IPS DF 4.7 (cell line): ENCODE measurements at regions not wholly inside any gene's neighbourhood (a gene's known extent, or its start where the extent isn't known, plus 50 kb on each side); places are given as distances from the start of the nearest gene placed in this dataset.
"Not testable (repeated sequence)": the region's sequence is repeated elsewhere in the genome, so short reads cannot be mapped to it uniquely, and the experiment has no call there.

ENCODE experiments used
- DNase-seq: peaks from one replicate; pipeline ENCODE4 v3.0.0-alpha.2; 2013; ENCODE audit warnings: low spot score; ENCODE audit errors: extremely low read depth

DNA sequence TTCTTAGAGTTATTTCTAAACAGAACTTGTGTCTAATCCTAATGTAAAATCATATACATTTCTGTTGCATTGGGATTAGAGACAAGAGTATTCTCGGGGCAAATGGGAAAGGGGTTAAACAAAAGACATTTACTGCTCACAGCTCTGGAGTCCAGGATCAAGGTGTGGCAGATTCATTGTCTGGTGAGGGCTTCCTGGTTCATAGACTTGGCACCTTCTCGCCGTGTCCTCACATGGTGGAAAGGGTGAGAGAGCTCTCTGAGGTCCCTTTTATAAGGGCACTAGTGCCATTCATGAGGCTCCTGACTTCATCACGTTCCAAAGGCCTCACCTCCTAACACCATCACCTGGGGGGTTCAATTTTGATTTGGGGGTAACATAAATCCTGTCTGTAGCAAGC lies 90.3 kb upstream of the PRKX start:
- DNase-seq = no peak

DNA sequence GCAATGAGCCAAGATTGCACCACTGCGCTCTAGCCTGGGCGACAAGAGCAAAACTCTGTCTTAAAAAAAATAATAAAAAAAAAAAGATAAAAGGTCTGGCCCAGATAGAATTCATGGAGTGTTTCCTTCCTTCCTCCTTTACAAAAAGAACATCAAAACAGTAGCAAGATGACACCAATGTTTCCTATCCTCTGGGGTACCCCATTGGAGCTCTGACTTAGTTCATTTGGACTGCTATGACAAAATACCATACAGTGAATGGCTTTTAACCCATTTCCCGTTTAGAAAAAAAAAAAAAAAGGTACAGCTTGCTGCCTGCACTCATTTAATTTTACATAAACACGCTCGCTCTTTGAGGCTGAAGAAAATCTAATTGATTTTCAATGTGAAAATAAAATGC lies 89.9 kb upstream of the PRKX start:
- DNase-seq = no peak

DNA sequence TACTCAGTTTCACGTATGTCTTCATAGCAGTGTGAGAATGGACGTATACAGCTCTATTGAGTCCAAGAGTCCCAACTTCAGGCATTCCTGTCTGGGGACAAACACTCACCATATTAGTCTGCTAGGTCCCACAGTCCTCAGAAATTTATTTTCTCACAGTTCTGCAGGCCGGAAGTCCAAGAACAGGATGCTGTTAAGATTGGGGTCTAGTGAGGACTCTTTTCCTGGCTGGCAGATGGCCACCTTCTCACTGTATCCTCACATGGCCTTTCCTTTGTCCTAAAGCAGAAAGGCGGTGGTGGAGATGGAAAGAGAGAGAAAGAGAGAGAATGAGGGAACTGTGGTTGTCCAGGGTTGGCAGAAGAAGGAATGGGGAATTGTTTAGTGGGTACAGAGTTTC lies 82.0 kb upstream of the PRKX start:
- not testable (repeated sequence) for DNase-seq

DNA sequence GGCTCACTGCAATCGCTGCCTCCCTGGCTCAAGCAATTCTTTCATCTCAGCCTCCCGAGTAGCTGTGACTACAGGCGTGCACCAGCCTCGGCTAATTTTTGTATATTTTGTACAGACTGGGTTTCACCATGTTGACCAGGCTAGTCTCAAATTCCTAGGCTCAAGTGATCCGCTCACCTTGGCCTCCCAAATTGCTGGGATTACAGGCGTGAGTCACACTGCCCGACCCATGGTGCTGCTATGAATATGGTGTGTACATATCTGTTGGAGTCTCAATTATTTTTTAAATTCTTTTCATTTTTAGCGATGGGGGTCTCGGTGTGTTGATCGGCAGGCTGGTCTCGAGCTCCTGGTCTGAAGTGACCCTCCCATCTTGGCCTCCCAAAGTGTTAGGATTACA lies 78.0 kb upstream of the PRKX start:
- DNase-seq = no peak

DNA sequence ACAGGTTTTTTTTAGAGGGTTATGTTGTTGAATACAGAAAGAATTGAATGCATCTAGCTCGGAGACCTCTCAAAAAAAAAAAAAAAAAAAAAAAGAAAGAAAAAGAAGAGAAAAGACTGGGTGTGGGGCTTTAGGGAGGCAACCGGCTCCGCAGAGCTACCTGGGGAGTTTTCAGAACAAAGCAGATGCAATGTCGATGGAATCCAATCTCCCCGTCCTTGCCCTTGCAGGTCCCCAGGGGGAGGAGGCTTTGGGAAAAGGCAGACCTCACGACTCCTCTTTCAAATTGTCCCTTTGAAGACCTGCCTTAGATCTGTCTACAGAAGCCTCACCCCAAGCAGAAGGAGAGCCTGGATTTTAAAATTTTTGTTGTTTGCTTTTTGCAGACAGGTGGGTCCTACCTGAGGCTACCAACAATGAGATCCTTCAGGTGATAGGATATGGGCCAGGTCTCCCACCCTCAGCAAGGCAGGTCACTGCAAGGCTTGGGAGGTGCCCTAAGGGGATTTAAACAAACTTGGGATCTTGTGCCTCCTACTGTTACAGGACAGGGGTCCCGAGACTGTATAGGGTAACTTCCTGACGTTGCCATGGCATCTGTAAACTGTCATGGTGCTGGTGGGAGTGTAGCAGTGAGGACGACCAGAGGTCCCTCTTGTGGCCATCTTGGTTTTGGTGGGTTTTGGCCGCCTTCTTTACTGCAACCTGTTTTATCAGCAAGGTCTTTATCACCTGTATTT lies 75.2 kb upstream of the PRKX start:
- DNase-seq = no peak

DNA sequence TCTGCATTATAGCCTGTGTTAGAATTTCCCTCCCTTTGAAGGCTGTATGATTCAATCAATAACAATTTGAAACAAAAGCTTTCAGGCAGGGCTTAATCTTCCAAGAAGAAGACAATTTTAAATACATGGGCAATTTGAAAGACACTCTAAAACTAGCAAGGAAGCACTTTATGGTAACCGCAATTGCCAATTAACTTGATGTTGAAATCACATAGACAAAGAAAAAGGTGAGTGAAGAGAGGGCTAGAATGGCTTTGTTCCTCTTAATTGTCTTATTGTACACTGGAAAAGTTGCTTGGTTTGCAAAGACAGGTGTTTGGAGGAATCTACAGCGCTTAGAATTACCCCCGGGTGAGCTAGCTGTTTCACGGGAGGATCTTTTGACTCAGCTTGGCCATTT lies 74.4 kb upstream of the PRKX start:
- no peak for DNase-seq

DNA sequence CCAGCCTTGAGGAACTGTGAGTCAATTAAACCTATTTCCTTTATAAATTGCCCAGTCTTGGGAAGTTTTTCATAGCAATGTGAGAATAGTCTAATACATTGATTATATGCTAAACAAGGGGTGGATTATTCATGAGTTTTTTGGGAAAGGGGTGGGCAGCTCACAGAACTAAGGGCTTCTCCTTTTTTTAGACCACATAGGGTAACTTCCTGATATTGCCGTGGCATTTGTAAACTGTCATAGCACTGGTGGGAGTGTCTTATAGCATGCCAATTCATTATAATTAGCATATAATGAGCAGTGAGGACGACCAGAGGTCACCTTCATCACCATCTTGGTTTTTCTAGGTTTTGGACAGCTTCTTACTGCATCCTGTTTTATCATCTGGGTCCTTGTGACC lies 72.4 kb upstream of the PRKX start:
- DNase-seq = not testable (repeated sequence)

DNA sequence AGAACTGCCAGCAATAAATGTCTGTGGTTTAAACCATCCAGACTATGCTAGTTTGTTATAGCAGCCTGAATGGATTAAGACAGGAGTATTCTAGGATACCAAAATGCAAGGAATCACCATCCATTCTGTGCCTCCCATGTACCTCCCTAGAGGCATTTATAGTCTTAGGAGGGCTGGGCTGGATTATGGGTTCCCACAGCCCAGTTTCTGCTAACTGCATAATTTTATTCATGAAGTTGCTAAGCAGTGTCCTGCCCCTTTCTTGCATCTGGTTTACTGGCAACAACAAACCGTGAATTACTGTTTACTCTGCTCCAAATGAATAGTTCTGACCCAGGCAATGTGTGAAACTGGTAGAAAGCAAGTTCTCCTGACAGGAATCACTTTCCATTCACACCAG lies 67.1 kb upstream of the PRKX start:
- DNase-seq = no peak

DNA sequence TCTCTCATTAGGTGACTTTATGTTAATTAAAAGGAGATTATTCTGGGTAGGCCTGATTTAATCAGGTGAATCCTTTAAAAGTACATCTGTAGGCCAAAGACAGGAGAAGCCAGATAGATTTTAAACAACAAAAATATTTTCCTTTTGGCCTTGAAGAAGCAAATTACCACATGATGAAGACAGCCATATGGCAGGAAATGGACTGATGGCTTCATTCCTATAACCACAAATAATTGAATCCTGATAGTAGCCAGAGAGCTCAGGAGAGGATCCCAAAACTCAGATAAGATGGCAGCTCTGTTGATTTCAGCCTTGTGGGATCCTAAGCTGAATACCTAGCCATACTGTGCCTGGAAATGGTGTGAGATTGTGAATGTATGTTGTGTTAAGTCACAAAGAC lies 66.1 kb upstream of the PRKX start:
- no peak for DNase-seq

DNA sequence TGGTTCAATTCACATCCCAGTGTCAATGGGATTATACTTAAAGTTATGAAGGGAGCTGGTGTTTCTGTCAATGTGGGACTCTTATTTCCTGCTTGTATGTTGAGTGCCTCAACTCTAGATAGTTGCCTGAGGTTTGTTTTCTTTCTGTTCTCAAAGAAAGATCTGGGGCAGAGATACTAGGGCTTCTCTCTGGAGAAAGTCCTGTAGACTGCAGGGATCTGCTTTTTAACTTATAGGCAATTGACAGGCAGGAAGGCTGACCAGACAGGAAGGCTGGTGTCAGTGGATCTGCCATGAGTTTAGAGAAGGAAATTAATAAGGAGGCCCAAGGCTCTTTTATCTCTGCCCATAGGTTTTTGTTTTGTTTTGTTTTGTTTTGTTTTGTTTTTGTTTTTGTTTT lies 64.0 kb upstream of the PRKX start:
- no peak for DNase-seq

DNA sequence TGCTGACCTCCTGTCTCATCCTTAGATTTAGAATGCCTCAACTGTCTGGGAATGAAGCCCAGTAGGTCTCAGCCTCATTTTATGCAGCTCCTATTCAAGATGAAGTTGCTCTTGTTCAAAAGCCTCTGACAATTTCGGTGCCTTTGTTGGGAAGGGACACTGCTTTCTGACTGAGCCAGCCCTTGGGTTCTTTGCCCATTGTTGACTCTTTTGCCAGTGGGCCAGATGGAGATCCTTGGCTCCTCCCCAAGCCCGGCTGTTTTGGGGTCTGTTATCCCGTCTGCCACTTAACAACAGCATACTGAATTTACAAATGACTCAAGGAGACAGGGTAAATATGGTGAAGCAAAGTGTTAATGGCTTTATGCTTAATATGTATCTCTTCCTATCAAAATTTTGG lies 58.3 kb upstream of the PRKX start:
- no peak for DNase-seq

DNA sequence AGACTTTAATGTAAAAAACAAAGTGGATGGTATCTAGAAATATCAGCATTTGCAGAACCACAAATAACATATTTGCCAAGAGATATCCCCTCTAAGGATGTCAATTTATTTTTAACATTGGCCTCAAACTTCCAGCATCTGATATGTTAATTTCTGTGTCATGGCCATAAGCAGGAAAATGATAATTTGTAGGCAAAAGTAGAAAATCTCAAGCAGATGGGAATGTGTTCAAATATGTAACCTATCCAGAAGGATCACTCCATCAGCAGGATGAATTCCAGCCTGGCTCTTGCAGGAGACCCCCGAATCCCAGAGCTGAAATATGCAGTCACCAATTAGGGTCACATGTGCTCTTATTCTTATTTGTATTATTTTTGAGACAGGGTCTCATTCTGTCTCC lies 55.4 kb upstream of the PRKX start:
- DNase-seq = no peak
